SK-N-SH (cell line): ENCODE measurements at regions not wholly inside any gene's neighbourhood (a gene's known extent, or its start where the extent isn't known, plus 50 kb on each side); places are given as distances from the start of the nearest gene placed in this dataset.

Experiments used
- CTCF ChIA-PET: fragments of 300-600, 350-600 bp; formaldehyde crosslinking; extraction: SDS; loops from one replicate; lab custom pipeline; 2021; lab: Yijun Ruan, JAX
- POLR2A ChIA-PET: fragments of 350-600 bp; sonication (Branson Sonifier 250); formaldehyde crosslinking; extraction: SDS; loops from one replicate; lab custom pipeline; 2020; ENCODE audit warnings: antibody characterized with exemption, inconsistent platforms; lab: Yijun Ruan, JAX
- DNase-seq: peaks from one replicate; pipeline ENCODE4 v3.0.0; 2012
- H2AFZ ChIP-seq: fragments of 200-600 bp; sonication (generic); 2 replicates; pipeline ENCODE4 v1.8.1; 2016; ENCODE audit warnings: antibody characterized with exemption, mild to moderate bottlenecking, low read depth
- H3F3A ChIP-seq: fragments of 200-600 bp; sonication (generic); replicated peaks from 2 replicates; pipeline ENCODE3; 2016; ENCODE audit warnings: antibody characterized with exemption, mild to moderate bottlenecking; ENCODE audit not compliant: insufficient read depth
- H3K27ac ChIP-seq, 2 experiments: fragments of 200-500 bp in 1 of 2; fragments of 200-600 bp in 1 of 2; sonication (Bioruptor generic) in 1 of 2; sonication (generic), shearing (Covaris generic) in 1 of 2; 2 replicates each; pipeline versions ENCODE4 v1.5.1 to v1.6.1; 2014 to 2016; ENCODE audit warnings: low read depth in 2 of 2, inconsistent platforms in 1 of 2, low read length in 1 of 2, mild to moderate bottlenecking in 1 of 2, mixed read lengths in 1 of 2
- H3K27me3 ChIP-seq: fragments of 200-600 bp; sonication (generic), shearing (Covaris generic); 2 replicates; pipeline ENCODE4 v1.6.1; 2016; ENCODE audit warnings: mixed run types; ENCODE audit not compliant: insufficient read depth
- H3K36me3 ChIP-seq, 2 experiments: fragments of 200-500 bp in 1 of 2; fragments of 200-600 bp in 1 of 2; sonication (Bioruptor generic) in 1 of 2; sonication (generic) in 1 of 2; replicated peaks in 1 of 2; 2 replicates each; pipeline versions ENCODE3 to v1.5.1; 2014 to 2016; ENCODE audit warnings: low read length in 1 of 2, mild to moderate bottlenecking in 1 of 2; ENCODE audit not compliant: insufficient read depth in 2 of 2, control insufficient read depth in 1 of 2
- H3K4me1 ChIP-seq, 2 experiments: fragments of 200-500 bp in 1 of 2; fragments of 200-600 bp in 1 of 2; sonication (Bioruptor generic) in 1 of 2; sonication (generic), shearing (Covaris generic) in 1 of 2; 2 replicates each; pipeline versions ENCODE4 v1.5.1 to v1.6.1; 2014 to 2016; ENCODE audit warnings: low read depth in 1 of 2, low read length in 1 of 2, mixed run types in 1 of 2; ENCODE audit not compliant: insufficient read depth in 2 of 2, control insufficient read depth in 1 of 2
- H3K4me2 ChIP-seq: fragments of 200-600 bp; sonication (generic), shearing (Covaris generic); 2 replicates; pipeline ENCODE4 v1.6.1; 2017; ENCODE audit warnings: mixed run types
- H3K4me3 ChIP-seq, 2 experiments: fragments of 200-500 bp in 1 of 2; fragments of 200-600 bp in 1 of 2; sonication (Bioruptor generic) in 1 of 2; sonication (generic), shearing (Covaris generic) in 1 of 2; 2 replicates each; pipeline versions ENCODE4 v1.5.1 to v1.8.1; 2014 to 2016; ENCODE audit warnings: low read depth in 2 of 2, inconsistent platforms in 1 of 2, low read length in 1 of 2, mild to moderate bottlenecking in 1 of 2, mixed read lengths in 1 of 2, moderate library complexity in 1 of 2
- H3K79me2 ChIP-seq: fragments of 200-600 bp; sonication (generic); 2 replicates; pipeline ENCODE4 v1.8.1; 2017; ENCODE audit warnings: mild to moderate bottlenecking; ENCODE audit not compliant: insufficient read depth
- H3K9ac ChIP-seq: fragments of 200-600 bp; sonication (generic); 2 replicates; pipeline ENCODE4 v1.6.1; 2017; ENCODE audit warnings: mixed run types
- H3K9me2 ChIP-seq: fragments of 200-600 bp; sonication (generic); 2 replicates; pipeline ENCODE4 v1.6.1; 2017; ENCODE audit warnings: mixed run types
- H3K9me3 ChIP-seq: fragments of 200-600 bp; sonication (generic); 2 replicates; pipeline ENCODE4 v1.6.1; 2017; ENCODE audit warnings: mixed run types, mild to moderate bottlenecking, moderate library complexity
- H4K20me1 ChIP-seq: fragments of 200-600 bp; sonication (generic); 2 replicates; pipeline ENCODE4 v1.6.1; 2017; ENCODE audit warnings: mild to moderate bottlenecking, mixed run types; ENCODE audit not compliant: insufficient read depth
- CTCF ChIP-seq: fragments of 200-600 bp; sonication (generic); IDR thresholded peaks from 2 replicates; pipeline ENCODE4 v1.6.1; 2017; ENCODE audit warnings: antibody characterized with exemption, mild to moderate bottlenecking, moderate library complexity
- ELF1 ChIP-seq: IDR thresholded peaks from 2 replicates; pipeline ENCODE4 v1.4.0; 2012
- EP300 ChIP-seq, 2 experiments: IDR thresholded peaks; 2 replicates each; pipeline versions ENCODE4 v1.4.0 to v1.6.1; 2012; ENCODE audit warnings: borderline replicate concordance in 1 of 2, low read depth in 1 of 2, low read length in 1 of 2
- EZH2phosphoT487 ChIP-seq: fragments of 200-600 bp; sonication (generic); IDR thresholded peaks from 2 replicates; pipeline ENCODE4 v1.6.1; 2017; ENCODE audit warnings: low read depth, mixed run types, mild to moderate bottlenecking, antibody characterized with exemption, moderate library complexity, borderline replicate concordance
- FOXJ3 ChIP-seq: sonication (generic); formaldehyde crosslinking; IDR thresholded peaks from 2 replicates; pipeline ENCODE4 v1.5.1; 2020; ENCODE audit warnings: mild to moderate bottlenecking, missing genetic modification reagents
- FOXM1 ChIP-seq: IDR thresholded peaks from 2 replicates; pipeline ENCODE4 v1.4.0; 2012; ENCODE audit warnings: low read depth, mild to moderate bottlenecking
- GABPA ChIP-seq: IDR thresholded peaks from 2 replicates; pipeline ENCODE4 v1.4.0; 2012; ENCODE audit warnings: low read depth, mild to moderate bottlenecking
- GATA2 ChIP-seq: sonication (generic); formaldehyde crosslinking; IDR thresholded peaks from 2 replicates; pipeline ENCODE4 v1.5.0; 2020; ENCODE audit warnings: mild to moderate bottlenecking, missing genetic modification reagents
- NFIC ChIP-seq: IDR thresholded peaks from 2 replicates; pipeline ENCODE4 v1.4.0; 2012; ENCODE audit warnings: borderline replicate concordance
- PBX3 ChIP-seq: IDR thresholded peaks from 2 replicates; pipeline ENCODE4; 2012
- POLR2AphosphoS5 ChIP-seq: IDR thresholded peaks from 2 replicates; pipeline ENCODE4 v1.6.1; 2012; ENCODE audit warnings: low read depth, low read length
- RFX5 ChIP-seq: IDR thresholded peaks from 2 replicates; pipeline ENCODE4 v1.6.1; 2012; ENCODE audit warnings: mild to moderate bottlenecking, improper control_type of control experiment, low read length
- RXRA ChIP-seq: IDR thresholded peaks from 2 replicates; pipeline ENCODE4 v1.4.0; 2012; ENCODE audit warnings: low read depth, mild to moderate bottlenecking, borderline replicate concordance
- SIN3A ChIP-seq: IDR thresholded peaks from 2 replicates; pipeline ENCODE4 v1.6.1; 2012; ENCODE audit warnings: low read depth, mild to moderate bottlenecking, low read length, moderate library complexity, borderline replicate concordance
- SMC3 ChIP-seq: IDR thresholded peaks from 2 replicates; pipeline ENCODE4 v1.6.1; 2012; ENCODE audit warnings: low read depth, low read length, improper control_type of control experiment
- TAF1 ChIP-seq: IDR thresholded peaks from 2 replicates; pipeline ENCODE4 v1.6.1; 2012; ENCODE audit warnings: low read depth, mild to moderate bottlenecking, low read length, moderate library complexity, borderline replicate concordance
- TEAD4 ChIP-seq: IDR thresholded peaks from 2 replicates; pipeline ENCODE4 v1.4.0; 2012; ENCODE audit warnings: mild to moderate bottlenecking, borderline replicate concordance; ENCODE audit not compliant: insufficient read depth
- YY1 ChIP-seq: IDR thresholded peaks from 2 replicates; pipeline ENCODE4 v1.4.0; 2012; ENCODE audit warnings: low read depth, mild to moderate bottlenecking
- ZBTB33 ChIP-seq: IDR thresholded peaks from 2 replicates; pipeline ENCODE4 v1.4.0; 2012; ENCODE audit warnings: low read depth, borderline replicate concordance
- WGBS: methylation state at CpG from one replicate; pipeline ENCODE4 v1.1.6; 2017; ENCODE audit warnings: low lambda C conversion rate; 5-methylcytosine and 5-hydroxymethylcytosine counted together
- TF ChIP-seq, protein P1 (sequence below): fragments of 150-350 bp; IDR thresholded peaks from 2 replicates; pipeline ENCODE4 v1.6.1; 2016; ENCODE audit warnings: mild to moderate bottlenecking, low read depth, low read length
- TF ChIP-seq, protein P2 (sequence below): IDR thresholded peaks from 2 replicates; pipeline ENCODE4 v1.4.0; 2012; ENCODE audit warnings: low read depth

DNA sequence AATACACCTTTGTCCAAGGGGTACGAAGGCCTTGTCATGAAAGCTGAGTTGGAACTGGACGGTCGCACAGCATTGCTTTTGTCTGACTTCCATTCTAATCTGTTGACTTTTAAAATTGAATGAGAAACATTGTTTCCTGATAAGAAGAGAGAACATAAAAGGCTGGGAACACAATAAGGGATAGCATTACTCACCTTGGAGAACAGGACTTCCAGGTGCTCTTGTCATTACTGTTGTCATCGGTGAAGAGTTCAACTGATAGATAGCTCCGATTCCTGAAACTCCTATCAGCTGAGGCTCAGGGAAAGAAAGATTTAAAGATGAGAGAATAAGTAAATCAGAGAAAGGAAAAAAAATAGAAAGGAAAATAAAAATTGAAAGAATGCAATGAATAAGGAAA is 351.1 kb downstream of the KCNJ2 start (continued):
- TF ChIP-seq, protein P1, sequence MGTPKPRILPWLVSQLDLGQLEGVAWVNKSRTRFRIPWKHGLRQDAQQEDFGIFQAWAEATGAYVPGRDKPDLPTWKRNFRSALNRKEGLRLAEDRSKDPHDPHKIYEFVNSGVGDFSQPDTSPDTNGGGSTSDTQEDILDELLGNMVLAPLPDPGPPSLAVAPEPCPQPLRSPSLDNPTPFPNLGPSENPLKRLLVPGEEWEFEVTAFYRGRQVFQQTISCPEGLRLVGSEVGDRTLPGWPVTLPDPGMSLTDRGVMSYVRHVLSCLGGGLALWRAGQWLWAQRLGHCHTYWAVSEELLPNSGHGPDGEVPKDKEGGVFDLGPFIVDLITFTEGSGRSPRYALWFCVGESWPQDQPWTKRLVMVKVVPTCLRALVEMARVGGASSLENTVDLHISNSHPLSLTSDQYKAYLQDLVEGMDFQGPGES: no peak
- no peak for TF ChIP-seq YY1
- no peak for TF ChIP-seq ZBTB33
- TF ChIP-seq RXRA: no peak
- no peak for TF ChIP-seq TAF1
- no peak for TF ChIP-seq SMC3
- TF ChIP-seq, protein P2, sequence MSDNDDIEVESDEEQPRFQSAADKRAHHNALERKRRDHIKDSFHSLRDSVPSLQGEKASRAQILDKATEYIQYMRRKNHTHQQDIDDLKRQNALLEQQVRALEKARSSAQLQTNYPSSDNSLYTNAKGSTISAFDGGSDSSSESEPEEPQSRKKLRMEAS: no peak
- no peak for TF ChIP-seq FOXM1
- TF ChIP-seq, all 33 proteins: peak for 0

DNA sequence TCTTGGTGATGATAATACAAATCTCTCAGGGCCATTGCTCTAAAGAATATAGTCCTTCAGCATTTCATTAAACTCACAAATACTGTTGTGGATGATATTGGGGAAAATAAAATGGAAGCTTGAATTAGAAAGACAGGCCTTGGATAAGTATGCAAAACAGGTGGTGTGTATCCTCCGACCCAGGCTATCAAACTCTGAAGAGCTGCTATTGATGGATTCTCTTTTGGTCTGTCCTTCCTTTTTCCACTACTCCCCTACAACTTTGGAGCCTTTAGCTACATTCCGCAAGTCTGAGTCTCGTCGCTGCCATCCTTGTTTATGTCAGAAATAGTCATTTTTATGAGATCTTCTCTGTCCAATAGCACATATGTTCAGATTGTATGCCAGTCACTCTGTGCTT is 351.6 kb downstream of the KCNJ2 start:
- no peak overlapping the region for H3K9ac ChIP-seq
- WGBS: 73% methylated on average over 4 of the region's 4 CpGs
- H3K4me1 ChIP-seq: no peaks in the 10 kb centered on the region
- H3K4me2 ChIP-seq: no peak overlapping the region
- H3F3A ChIP-seq: no peaks in the 10 kb centered on the region
- no peak overlapping the region for H2AFZ ChIP-seq
- no peaks in the 10 kb centered on the region for H3K27me3 ChIP-seq
- H3K36me3 ChIP-seq: no peaks in the 10 kb centered on the region
- H3K79me2 ChIP-seq: no peaks in the 10 kb centered on the region
- no peaks in the 10 kb centered on the region for H3K9me2 ChIP-seq
- POLR2A ChIA-PET: no interaction called here
- DNase-seq: no peak
- TF ChIP-seq RFX5 (no peak), GABPA (no peak), FOXJ3 (CRISPR knock-in tag) (no peak), TEAD4 (no peak), RXRA (no peak), EZH2phosphoT487 (no peak), EP300 (IDR thresholded peaks at IDR 0.05; ENCODE audit: borderline replicate concordance in 1 of 2, low read depth in 1 of 2, low read length in 1 of 2) (no peak), POLR2AphosphoS5 (no peak), PBX3 (no peak), GATA2 (CRISPR knock-in tag) (no peak), NFIC (no peak), SIN3A (no peak), ELF1 (no peak), CTCF (no peak)
- TF ChIP-seq, protein P1: no peak
- H3K4me3 ChIP-seq: no peak overlapping the region
- H4K20me1 ChIP-seq: no peaks in the 10 kb centered on the region
- CTCF ChIA-PET: interaction anchor here (0.9 to 2.0 kb wide), 2 partner anchors 14 to 31 kb away, joined by 3 to 12 read pairs; no protein-coding TSS in a partner anchor
- H3K27ac ChIP-seq: no peak overlapping the region
- H3K9me3 ChIP-seq: no peaks in the 10 kb centered on the region
